AG04449 (cell line): ENCODE measurements at regions not wholly inside any gene's neighbourhood (a gene's known extent, or its start where the extent isn't known, plus 50 kb on each side); places are given as distances from the start of the nearest gene placed in this dataset.
"Not testable (repeated sequence)": the region's sequence is repeated elsewhere in the genome, so short reads cannot be mapped to it uniquely, and the experiment has no call there.

Experiments
- CTCF ChIA-PET: fragments of 350-600 bp; formaldehyde crosslinking; extraction: SDS; loops from one replicate; lab custom pipeline; 2021; ENCODE audit warnings: antibody characterized with exemption; lab: Yijun Ruan, JAX
- POLR2A ChIA-PET: fragments of 400-600, 350-600 bp; formaldehyde crosslinking; extraction: SDS; loops from one replicate; lab custom pipeline; 2020; ENCODE audit warnings: antibody characterized with exemption, inconsistent platforms; lab: Yijun Ruan, JAX
- DNase-seq: peaks from one replicate; pipeline ENCODE4 v3.0.0-alpha.2; 2010; ENCODE audit warnings: low read depth, low spot score
- H3K4me3 ChIP-seq: 2 replicates; pipeline ENCODE4 v1.5.1; 2011; ENCODE audit warnings: low read depth, mild to moderate bottlenecking, control low read depth, low read length
- CTCF ChIP-seq: IDR thresholded peaks from one replicate; pipeline ENCODE4 v1.5.1; 2011; ENCODE audit warnings: mild to moderate bottlenecking, moderate library complexity, low read length, control low read depth, inconsistent platforms; ENCODE audit not compliant: insufficient read depth; ENCODE audit errors: missing control alignments

DNA sequence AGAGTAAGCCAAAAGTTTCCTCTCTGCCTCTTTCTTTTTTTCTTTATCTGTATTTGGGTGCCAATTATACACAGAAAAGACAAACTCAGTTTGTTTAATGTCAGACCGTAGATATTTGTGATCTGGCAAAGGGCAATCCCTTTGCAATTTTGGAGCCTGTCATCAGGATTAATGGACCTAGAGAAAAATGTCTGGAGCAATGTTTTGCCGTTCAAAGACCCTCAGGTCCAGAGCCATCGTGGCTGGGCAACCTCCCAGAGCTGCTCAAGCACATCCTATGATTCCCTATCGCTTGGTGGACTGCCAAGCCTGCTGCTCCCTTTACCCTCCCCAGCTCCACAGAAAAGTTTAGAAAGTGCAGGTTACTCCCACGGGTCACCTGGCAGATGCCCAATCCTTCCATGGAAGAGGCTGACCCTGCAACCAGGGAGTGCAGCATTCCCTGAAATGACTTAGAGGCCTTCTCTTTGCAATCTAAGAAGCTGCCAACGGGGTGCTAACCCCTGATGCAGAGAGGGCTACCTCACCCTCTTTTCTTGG, 112.5 kb upstream of the NGF start:
- DNase-seq: no peak
- ChIA-PET CTCF (no interaction called here), POLR2A (no interaction called here)
- TF ChIP-seq CTCF: no peak
- no peak overlapping the region for H3K4me3 ChIP-seq

DNA sequence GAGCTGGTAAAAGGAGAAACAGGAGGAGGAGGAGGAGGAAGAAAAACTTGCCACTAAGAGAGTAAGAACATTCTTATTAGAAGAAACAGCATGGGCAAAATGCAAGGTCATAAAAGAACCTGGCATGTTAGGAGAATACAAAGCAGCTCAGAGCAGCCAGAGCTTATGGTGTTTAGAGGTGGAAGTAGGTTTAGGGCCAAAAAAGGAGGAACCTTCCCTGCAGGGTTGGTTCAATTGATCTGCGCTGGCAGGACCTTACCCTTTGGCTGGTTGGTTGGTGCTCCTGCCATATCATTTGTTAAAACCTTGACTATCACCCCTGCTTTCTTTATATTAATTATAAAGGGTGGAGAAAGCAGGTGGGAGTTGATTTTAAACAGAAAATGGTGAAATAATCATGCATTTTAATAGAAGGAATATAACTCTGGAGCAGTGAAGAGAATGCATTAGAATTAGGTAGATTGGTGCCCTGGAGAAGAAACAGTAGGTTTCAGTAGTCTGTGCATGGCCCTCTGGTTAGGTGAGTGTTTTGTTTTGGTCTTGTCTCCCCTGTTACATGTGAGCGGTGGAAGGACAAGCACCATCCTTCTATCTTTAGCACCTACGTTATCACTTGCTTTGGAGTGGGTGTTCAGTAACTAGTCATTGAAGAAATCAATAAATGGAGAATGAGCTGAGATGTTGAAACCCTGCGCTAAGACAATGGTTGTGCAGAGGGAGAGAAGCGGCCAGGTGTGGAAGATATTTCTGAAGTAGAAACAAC, 110.4 kb upstream of the NGF start:
- no peak for DNase-seq
- no peak for TF ChIP-seq CTCF
- H3K4me3 ChIP-seq: no peak overlapping the region
- ChIA-PET POLR2A (no interaction called here), CTCF (interaction anchor here (1.3 to 2.1 kb wide), 3 partner anchors 21 to 310 kb away, joined by 3 to 5 read pairs (median 3); no protein-coding TSS in a partner anchor)

GRCh38 chr1:115447672-115448071, 109.6 kb upstream of the NGF start:
- ChIA-PET CTCF (interaction anchor here (1.3 to 2.1 kb wide), 2 partner anchors 149 to 309 kb away, joined by 3 to 5 read pairs; no protein-coding TSS in a partner anchor), POLR2A (no interaction called here)
- H3K4me3 ChIP-seq: no peak overlapping the region
- DNase-seq: no peak
- TF ChIP-seq CTCF: no peak

DNA sequence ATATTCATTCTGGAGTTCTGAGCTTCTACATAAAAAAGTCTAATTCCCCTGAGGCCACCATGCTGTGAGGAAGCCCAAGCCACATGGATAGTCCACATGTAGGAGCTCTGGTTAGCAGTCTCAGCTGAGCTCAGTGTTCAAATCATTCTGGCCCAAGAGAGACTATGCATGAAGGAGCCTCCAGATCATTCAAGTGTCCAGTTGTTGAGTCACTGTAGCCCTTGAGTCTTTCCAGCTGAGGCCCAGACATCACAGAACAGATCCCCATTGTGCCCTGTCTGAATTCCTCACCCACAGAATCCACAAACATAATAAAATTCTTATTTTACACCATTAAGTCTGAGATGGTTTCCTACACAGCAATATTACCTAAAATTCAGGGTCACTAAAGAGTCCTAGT, 107.0 kb upstream of the NGF start:
- no peak for TF ChIP-seq CTCF
- POLR2A ChIA-PET: no interaction called here
- CTCF ChIA-PET: interaction anchor here (2.0 to 2.4 kb wide), 2 partner anchors 21 to 151 kb away, joined by 6 to 8 read pairs; no protein-coding TSS in a partner anchor
- H3K4me3 ChIP-seq: no peak overlapping the region
- DNase-seq: no peak

- TF ChIP-seq CTCF: no peak
- H3K4me3 ChIP-seq: no peak overlapping the region
- no peak for DNase-seq
- POLR2A ChIA-PET: interaction anchor here (1.1 kb wide), 1 partner anchor 26 kb away, joined by 3 read pairs; no protein-coding TSS in a partner anchor
- CTCF ChIA-PET: interaction anchor here (0.8 kb wide), 1 partner anchor 155 kb away, joined by 3 read pairs; no protein-coding TSS in a partner anchor
Observed at GRCh38 chr1:115440733-115441132, 102.7 kb upstream of the NGF start.

- DNase-seq, CTCF ChIA-PET, H3K4me3 ChIP-seq, POLR2A ChIA-PET: not testable (repeated sequence)
Observed at GRCh38 chr1:115439520-115439919, 101.5 kb upstream of the NGF start.

DNA sequence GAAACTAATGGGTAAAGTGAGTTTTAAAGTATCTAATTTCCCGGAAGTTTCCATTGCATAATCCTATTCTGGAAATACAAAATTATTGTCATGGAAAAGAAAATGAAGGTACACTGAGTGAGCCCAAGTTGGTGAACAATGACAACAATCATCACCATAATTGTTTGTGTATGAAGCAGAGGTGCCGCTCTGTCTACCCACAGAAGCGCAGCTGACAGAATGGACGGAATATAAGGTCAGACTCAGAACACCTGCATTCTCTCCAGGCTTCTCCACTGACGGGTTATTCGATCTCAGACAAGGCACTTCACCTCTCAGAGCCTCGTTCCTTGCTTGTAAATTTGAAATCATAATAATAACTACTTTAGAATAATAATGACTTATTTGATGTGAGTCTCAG, 99.1 kb upstream of the NGF start:
- ChIA-PET POLR2A (no interaction called here), CTCF (interaction anchor here (1.1 to 1.2 kb wide), 2 partner anchors 69 to 70 kb away, joined by 3 read pairs; no protein-coding TSS in a partner anchor)
- H3K4me3 ChIP-seq: no peak overlapping the region
- TF ChIP-seq CTCF: no peak
- no peak for DNase-seq
